Psoas muscle (tissue), 7 donors: ENCODE measurements at regions not wholly inside any gene's neighbourhood (a gene's known extent, or its start where the extent isn't known, plus 50 kb on each side); places are given as distances from the start of the nearest gene placed in this dataset.

Experiments
- ATAC-seq, 4 donors: fragments of 200-7000 bp; cut with Tn5 transposase; one replicate each; pipeline ENCODE4 v1.9.1; 2020; ENCODE audit warnings: moderate library complexity in 3 of 4, mild to moderate bottlenecking in 2 of 4
- DNase-seq, 2 donors: peaks; one replicate each; pipeline ENCODE4 v3.0.0-alpha.2; 2020
- H3K27ac ChIP-seq: fragments of 200-600 bp; one replicate; pipeline ENCODE4 v1.8.0; 2022
- H3K27me3 ChIP-seq, 3 donors: fragments of 200-600 bp in 1 of 3; one replicate each; pipeline versions ENCODE4 v1.6.1 to v1.8.0; 2013 to 2022; ENCODE audit warnings: low read length in 2 of 3, mild to moderate bottlenecking in 2 of 3, moderate library complexity in 1 of 3; ENCODE audit not compliant: insufficient read depth in 3 of 3
- H3K36me3 ChIP-seq, 2 donors: fragments of 200-600 bp in 1 of 2; one replicate each; pipeline versions ENCODE4 v1.6.1 to v1.8.0; 2013 to 2022; ENCODE audit warnings: low read depth in 1 of 2, mild to moderate bottlenecking in 1 of 2, moderate library complexity in 1 of 2; ENCODE audit not compliant: insufficient read depth in 1 of 2
- H3K4me1 ChIP-seq: fragments of 200-600 bp; one replicate; pipeline ENCODE4 v1.8.0; 2022
- H3K4me3 ChIP-seq: fragments of 200-600 bp; one replicate; pipeline ENCODE4 v1.8.0; 2022; ENCODE audit warnings: mild to moderate bottlenecking
- H3K9me3 ChIP-seq: fragments of 200-600 bp; one replicate; pipeline ENCODE4 v1.8.0; 2022
- CTCF ChIP-seq: fragments of 200-600 bp; IDR thresholded peaks from one replicate; pipeline ENCODE4 v1.8.0; 2022; ENCODE audit warnings: antibody characterized with exemption
- WGBS, 3 donors: extraction: QIAGEN DNeasy Blood & Tissue Kit; methylation state at CpG; one replicate each; pipeline versions ENCODE4 v1.1.6 to v1.1.7; 2013; 5-methylcytosine and 5-hydroxymethylcytosine counted together
- intact Hi-C, 2 donors: fragments of 100-400 bp; cut with DNase I; formaldehyde crosslinking; loops; one replicate each; pipeline versions ENCODE4 v1.11.0 to v1.14.2; 2022
- donor health status: healthy with polysubstance abuse.
- donor health status: DM: no; HTN: no; CAD: no; lungs with moderate emphysema.
- donor health status: Bipolar disorder and iron deficiency.
- donor health status: healthy.
- donor health status: DM: yes; HTN: yes; CAD: no.
- donor health status: DM: no; HTN: no; CAD: no.
- donor health status: DM: yes; HTN: yes; CAD: no.

GRCh38 chr2:49241991-49242390 lies 87.7 kb upstream of the FSHR start:
- DNase-seq (no peak), ATAC-seq (no peak)
- Histone ChIP-seq H3K9me3 (no peaks in the 10 kb centered on the region), H3K4me3 (no peak overlapping the region), H3K27me3 (no peaks in the 10 kb centered on the region), H3K27ac (no peak overlapping the region), H3K36me3 (no peaks in the 10 kb centered on the region), H3K4me1 (no peaks in the 10 kb centered on the region)
- no peak for TF ChIP-seq CTCF
- intact Hi-C loops, result no loop called here

GRCh38 chr2:49241501-49241900 lies 87.2 kb upstream of the FSHR start:
- no peak for TF ChIP-seq CTCF
- DNase-seq, result no peak
- H3K36me3 ChIP-seq, result no peaks in the 10 kb centered on the region
- ATAC-seq, result no peak
- no peak overlapping the region for H3K4me3 ChIP-seq
- H3K27me3 ChIP-seq, result no peaks in the 10 kb centered on the region
- intact Hi-C loops, result no loop called here
- no peaks in the 10 kb centered on the region for H3K9me3 ChIP-seq
- no peak overlapping the region for H3K27ac ChIP-seq
- H3K4me1 ChIP-seq, result no peaks in the 10 kb centered on the region

- ATAC-seq (no peak), DNase-seq (no peak)
- Histone ChIP-seq H3K9me3 (no peaks in the 10 kb centered on the region), H3K27me3 (no peaks in the 10 kb centered on the region), H3K4me3 (no peak overlapping the region), H3K36me3 (no peaks in the 10 kb centered on the region), H3K27ac (no peak overlapping the region), H3K4me1 (no peaks in the 10 kb centered on the region)
- no peak for TF ChIP-seq CTCF
- WGBS, 3 donors, result 54 to 60% (median 56%) methylated on average over 3 of the region's 3 CpGs
- intact Hi-C loops, result no loop called here
Observed at GRCh38 chr2:49240608-49241007, 86.3 kb upstream of the FSHR start.

DNA sequence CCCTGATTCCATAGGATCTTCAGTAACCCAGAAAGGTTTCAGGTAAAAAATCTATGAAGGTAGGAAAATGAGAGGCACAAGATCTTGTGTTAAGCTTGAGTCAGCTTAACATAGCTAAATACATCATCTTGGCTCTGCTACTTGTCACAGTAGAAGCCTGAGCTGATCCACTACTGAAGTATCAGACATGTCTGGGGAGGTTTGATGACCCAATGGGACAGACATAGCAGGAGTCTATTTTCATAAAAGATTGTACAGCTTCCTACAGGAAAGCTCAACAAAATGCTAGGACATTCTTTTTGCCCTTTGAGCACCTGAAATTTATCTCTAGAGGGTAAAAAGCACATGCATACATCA lies 84.3 kb upstream of the FSHR start:
- intact Hi-C loops, result no loop called here
- no peak for TF ChIP-seq CTCF
- Histone ChIP-seq H3K36me3 (no peaks in the 10 kb centered on the region), H3K27ac (no peak overlapping the region), H3K4me1 (no peaks in the 10 kb centered on the region), H3K9me3 (no peaks in the 10 kb centered on the region), H3K4me3 (no peak overlapping the region), H3K27me3 (no peaks in the 10 kb centered on the region)
- ATAC-seq, result no peak
- no peak for DNase-seq

DNA sequence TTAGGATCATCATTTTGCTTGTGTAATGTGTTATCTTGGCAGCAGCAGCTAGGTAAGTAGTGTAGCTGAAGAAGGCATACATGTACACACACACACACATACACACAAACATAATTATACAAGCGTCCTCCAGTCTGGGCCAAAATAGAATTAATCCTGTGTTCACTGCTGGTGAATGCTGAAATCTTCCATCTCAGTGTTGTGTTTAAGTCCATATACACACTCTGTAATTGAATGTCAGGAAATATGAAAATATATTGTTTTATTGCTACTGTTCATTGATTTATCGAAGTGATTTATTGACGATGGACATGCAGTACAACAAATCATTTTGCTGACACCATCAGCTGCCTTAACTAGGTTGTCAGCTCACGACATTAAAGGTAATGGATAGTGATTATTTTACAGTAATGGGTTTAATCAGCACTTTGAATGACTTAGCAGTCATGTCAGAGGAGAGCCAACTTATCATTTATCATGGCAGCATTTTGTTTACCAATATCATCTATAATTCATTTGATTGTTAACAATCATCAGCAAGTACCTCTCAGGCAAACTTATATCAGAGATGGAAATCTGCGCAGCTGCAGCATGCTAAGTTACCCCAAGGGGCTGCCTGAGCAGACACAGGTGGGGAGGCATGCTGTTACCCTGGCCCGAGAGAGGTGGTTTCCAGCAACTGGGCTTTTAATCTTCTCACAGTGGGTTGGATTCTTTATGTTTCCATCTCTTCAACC lies 83.7 kb upstream of the FSHR start:
- no peak overlapping the region for H3K27ac ChIP-seq
- intact Hi-C loops, result no loop called here
- TF ChIP-seq CTCF, result no peak
- H3K9me3 ChIP-seq, result no peaks in the 10 kb centered on the region
- DNase-seq, result no peak
- 73 to 75% (median 73%) methylated on average over 6 of the region's 6 CpGs for WGBS, 3 donors
- no peaks in the 10 kb centered on the region for H3K36me3 ChIP-seq
- no peak for ATAC-seq
- no peaks in the 10 kb centered on the region for H3K4me1 ChIP-seq
- H3K27me3 ChIP-seq, result no peaks in the 10 kb centered on the region
- H3K4me3 ChIP-seq, result no peak overlapping the region
